Nephron (organoid): ENCODE measurements at regions not wholly inside any gene's neighbourhood (a gene's known extent, or its start where the extent isn't known, plus 50 kb on each side); places are given as distances from the start of the nearest gene placed in this dataset.

Experiments used
- H3K27ac Mint-ChIP-seq, 3 experiments: 2 replicates each; pipeline ENCODE4 v1.8.0; 2020; ENCODE audit warnings: mixed read lengths in 3 of 3, mild to moderate bottlenecking in 2 of 3, moderate library complexity in 1 of 3
- H3K27me3 Mint-ChIP-seq: 2 replicates; pipeline ENCODE4 v1.8.0; 2021; ENCODE audit warnings: low read depth, mild to moderate bottlenecking, moderate library complexity, mixed read lengths
- H3K36me3 Mint-ChIP-seq: 2 replicates; pipeline ENCODE4 v1.8.0; 2020; ENCODE audit warnings: low read depth, mixed read lengths
- H3K4me1 Mint-ChIP-seq: 2 replicates; pipeline ENCODE4 v1.8.0; 2020; ENCODE audit warnings: mixed read lengths
- H3K4me3 Mint-ChIP-seq, 3 experiments: 2 replicates each; pipeline ENCODE4 v1.8.0; 2020; ENCODE audit warnings: mild to moderate bottlenecking in 3 of 3, mixed read lengths in 3 of 3, moderate library complexity in 2 of 3
- H3K9me3 Mint-ChIP-seq: 2 replicates; pipeline ENCODE4 v1.8.0; 2020; ENCODE audit warnings: mixed read lengths
- CTCF ChIP-seq, 3 experiments: fragments of 200-600 bp; sonication (generic); IDR thresholded peaks; one replicate each; pipeline ENCODE4 v1.5.0; 2021; ENCODE audit warnings: antibody characterized with exemption in 3 of 3; ENCODE audit not compliant: unreplicated experiment in 3 of 3

GRCh38 chr6:150723345-150723658 is 123.6 kb downstream of the PLEKHG1 start:
- Mint-ChIP-seq H3K9me3 (no peaks in the 10 kb centered on the region), H3K36me3 (no peaks in the 10 kb centered on the region), H3K27me3 (no peaks in the 10 kb centered on the region), H3K4me3 (no peak overlapping the region), H3K27ac (peak overlapping the region; percentile 24 to 89 (median 32)), H3K4me1 (peaks cover 59% of the 10 kb centered on the region)
- TF ChIP-seq CTCF (IDR thresholded peaks at IDR 0.05; ENCODE audit: unreplicated experiment in 3 of 3): no peak

- no peaks in the 10 kb centered on the region for H3K9me3 Mint-ChIP-seq
- H3K27me3 Mint-ChIP-seq: no peaks in the 10 kb centered on the region
- peak overlapping the region; percentile 24 to 89 (median 32) for H3K27ac Mint-ChIP-seq
- no peaks in the 10 kb centered on the region for H3K36me3 Mint-ChIP-seq
- H3K4me1 Mint-ChIP-seq: peaks cover 55% of the 10 kb centered on the region
- TF ChIP-seq CTCF (IDR thresholded peaks at IDR 0.05; ENCODE audit: unreplicated experiment in 3 of 3): no peak
- no peak overlapping the region for H3K4me3 Mint-ChIP-seq
Observed at GRCh38 chr6:150723857-150724256, 124.2 kb downstream of the PLEKHG1 start.

GRCh38 chr6:150725795-150726194 is 126.1 kb downstream of the PLEKHG1 start:
- Mint-ChIP-seq H3K4me1 (peaks cover 50% of the 10 kb centered on the region), H3K36me3 (peaks cover 5% of the 10 kb centered on the region), H3K27ac (no peak overlapping the region), H3K27me3 (peaks cover 3% of the 10 kb centered on the region), H3K4me3 (no peak overlapping the region), H3K9me3 (no peaks in the 10 kb centered on the region)
- no peak for TF ChIP-seq CTCF (IDR thresholded peaks at IDR 0.05; ENCODE audit: unreplicated experiment in 3 of 3)

- no peak overlapping the region for H3K4me3 Mint-ChIP-seq
- peaks cover 25% of the 10 kb centered on the region for H3K36me3 Mint-ChIP-seq
- peaks cover 3% of the 10 kb centered on the region for H3K27me3 Mint-ChIP-seq
- H3K27ac Mint-ChIP-seq: peak overlapping the region in 2 of 3 experiments; percentile 46 to 62
- TF ChIP-seq CTCF (IDR thresholded peaks at IDR 0.05; ENCODE audit: unreplicated experiment in 3 of 3): no peak
- H3K9me3 Mint-ChIP-seq: no peaks in the 10 kb centered on the region
- peaks cover 22% of the 10 kb centered on the region for H3K4me1 Mint-ChIP-seq
Observed at GRCh38 chr6:150729188-150729748, 129.6 kb downstream of the PLEKHG1 start.

GRCh38 chr6:150730801-150731457 is 131.2 kb downstream of the PLEKHG1 start:
- Mint-ChIP-seq H3K4me3 (no peak overlapping the region), H3K27ac (no peak overlapping the region), H3K27me3 (peaks cover 3% of the 10 kb centered on the region), H3K9me3 (no peaks in the 10 kb centered on the region), H3K4me1 (peaks cover 18% of the 10 kb centered on the region), H3K36me3 (peaks cover 34% of the 10 kb centered on the region)
- no peak for TF ChIP-seq CTCF (IDR thresholded peaks at IDR 0.05; ENCODE audit: unreplicated experiment in 3 of 3)
